PC-9 (cell line): ENCODE measurements at regions not wholly inside any gene's neighbourhood (a gene's known extent, or its start where the extent isn't known, plus 50 kb on each side); places are given as distances from the start of the nearest gene placed in this dataset.

Experiments
- EZH2 ChIP-seq: fragments of 200-600 bp; sonication (generic); IDR thresholded peaks from 2 replicates; pipeline ENCODE4 v1.8.0; 2017; ENCODE audit warnings: antibody characterized with exemption, low read depth
- TF ChIP-seq, protein P1 (sequence below): fragments of 200-600 bp; sonication (generic); conservative IDR thresholded peaks from 2 replicates; pipeline ENCODE4 v1.6.1; 2017; ENCODE audit warnings: mixed run types, antibody characterized with exemption, mild to moderate bottlenecking, moderate library complexity

DNA sequence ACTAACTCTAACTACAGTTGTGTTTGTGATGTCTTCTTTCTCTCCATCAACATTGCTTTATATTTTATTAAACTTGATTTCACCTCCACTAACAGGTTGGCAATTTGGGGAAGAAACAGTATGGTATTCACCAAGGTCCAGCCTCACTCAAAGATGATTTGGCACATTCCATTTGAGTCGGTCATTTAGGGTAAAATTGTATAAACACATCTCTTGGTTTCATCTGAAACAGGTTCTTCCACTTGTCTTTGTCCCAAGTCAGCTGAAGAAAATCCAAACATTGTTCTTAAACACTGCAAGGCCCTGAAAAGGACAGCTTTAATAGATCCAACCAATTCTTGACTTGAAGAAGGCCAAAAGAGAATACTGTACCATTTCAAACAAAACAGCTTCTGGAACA lies 104.9 kb upstream of the NT5E start:
- TF ChIP-seq, protein P1, sequence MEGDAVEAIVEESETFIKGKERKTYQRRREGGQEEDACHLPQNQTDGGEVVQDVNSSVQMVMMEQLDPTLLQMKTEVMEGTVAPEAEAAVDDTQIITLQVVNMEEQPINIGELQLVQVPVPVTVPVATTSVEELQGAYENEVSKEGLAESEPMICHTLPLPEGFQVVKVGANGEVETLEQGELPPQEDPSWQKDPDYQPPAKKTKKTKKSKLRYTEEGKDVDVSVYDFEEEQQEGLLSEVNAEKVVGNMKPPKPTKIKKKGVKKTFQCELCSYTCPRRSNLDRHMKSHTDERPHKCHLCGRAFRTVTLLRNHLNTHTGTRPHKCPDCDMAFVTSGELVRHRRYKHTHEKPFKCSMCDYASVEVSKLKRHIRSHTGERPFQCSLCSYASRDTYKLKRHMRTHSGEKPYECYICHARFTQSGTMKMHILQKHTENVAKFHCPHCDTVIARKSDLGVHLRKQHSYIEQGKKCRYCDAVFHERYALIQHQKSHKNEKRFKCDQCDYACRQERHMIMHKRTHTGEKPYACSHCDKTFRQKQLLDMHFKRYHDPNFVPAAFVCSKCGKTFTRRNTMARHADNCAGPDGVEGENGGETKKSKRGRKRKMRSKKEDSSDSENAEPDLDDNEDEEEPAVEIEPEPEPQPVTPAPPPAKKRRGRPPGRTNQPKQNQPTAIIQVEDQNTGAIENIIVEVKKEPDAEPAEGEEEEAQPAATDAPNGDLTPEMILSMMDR, result no peak
- no peak for TF ChIP-seq EZH2
